ENCODE measurements at regions not wholly inside any gene's neighbourhood (a gene's known extent, or its start where the extent isn't known, plus 50 kb on each side); places are given as distances from the start of the nearest gene placed in this dataset.

- DNase-seq (ENCODE audit: low spot score) = no peak
- peaks cover 15% of the 10 kb centered on the region for H3K27me3 Mint-ChIP-seq (ENCODE audit: low read depth)
- H3K27ac Mint-ChIP-seq (ENCODE audit: unreplicated experiment) = no peak overlapping the region
These were observed 210.4 kb upstream of the B3GAT1 start for GRCh38 chr11:134622458-134622857.

GRCh38 chr11:134617360-134617759 is 205.3 kb upstream of the B3GAT1 start:
- H3K27ac Mint-ChIP-seq (ENCODE audit: unreplicated experiment) = no peak overlapping the region
- H3K27me3 Mint-ChIP-seq (ENCODE audit: low read depth) = peaks cover 8% of the 10 kb centered on the region
- TF ChIP-seq CTCF (IDR thresholded peaks at IDR 0.05) = no peak
- H3K4me1 Mint-ChIP-seq (ENCODE audit: low read depth) = no peaks in the 10 kb centered on the region
- H3K9me3 Mint-ChIP-seq (ENCODE audit: low read depth) = peaks cover 7% of the 10 kb centered on the region
- H3K36me3 Mint-ChIP-seq (ENCODE audit: low read depth) = no peaks in the 10 kb centered on the region
- no peak for DNase-seq (ENCODE audit: low spot score)
- H3K4me3 Mint-ChIP-seq (ENCODE audit: unreplicated experiment) = no peak overlapping the region

More at GRCh38 chr11:134622458-134622857, 210.4 kb upstream of the B3GAT1 start:
- Mint-ChIP-seq H3K36me3 (ENCODE audit: low read depth) (no peaks in the 10 kb centered on the region), H3K4me1 (ENCODE audit: low read depth) (no peaks in the 10 kb centered on the region), H3K4me3 (ENCODE audit: unreplicated experiment) (no peak overlapping the region), H3K9me3 (ENCODE audit: low read depth) (peaks cover 3% of the 10 kb centered on the region)
- no peak for TF ChIP-seq CTCF (IDR thresholded peaks at IDR 0.05)

GRCh38 chr11:134616038-134616437 is 204.0 kb upstream of the B3GAT1 start:
- Mint-ChIP-seq H3K9me3 (ENCODE audit: low read depth) (peaks cover 10% of the 10 kb centered on the region), H3K4me3 (ENCODE audit: unreplicated experiment) (no peak overlapping the region), H3K27ac (ENCODE audit: unreplicated experiment) (no peak overlapping the region), H3K4me1 (ENCODE audit: low read depth) (no peaks in the 10 kb centered on the region), H3K27me3 (ENCODE audit: low read depth) (peaks cover 8% of the 10 kb centered on the region), H3K36me3 (ENCODE audit: low read depth) (no peaks in the 10 kb centered on the region)
- TF ChIP-seq CTCF (IDR thresholded peaks at IDR 0.05) = no peak
- no peak for DNase-seq (ENCODE audit: low spot score)

- no peaks in the 10 kb centered on the region for H3K4me1 Mint-ChIP-seq (ENCODE audit: low read depth)
- no peak for TF ChIP-seq CTCF (IDR thresholded peaks at IDR 0.05)
- no peak overlapping the region for H3K27ac Mint-ChIP-seq (ENCODE audit: unreplicated experiment)
- peaks cover 6% of the 10 kb centered on the region for H3K27me3 Mint-ChIP-seq (ENCODE audit: low read depth)
- peaks cover 10% of the 10 kb centered on the region for H3K9me3 Mint-ChIP-seq (ENCODE audit: low read depth)
- no peaks in the 10 kb centered on the region for H3K36me3 Mint-ChIP-seq (ENCODE audit: low read depth)
- no peak for DNase-seq (ENCODE audit: low spot score)
- no peak overlapping the region for H3K4me3 Mint-ChIP-seq (ENCODE audit: unreplicated experiment)
These were observed 203.1 kb upstream of the B3GAT1 start for GRCh38 chr11:134615041-134615615.

- Mint-ChIP-seq H3K27me3 (ENCODE audit: low read depth) (peaks cover 8% of the 10 kb centered on the region), H3K9me3 (ENCODE audit: low read depth) (peaks cover 10% of the 10 kb centered on the region), H3K36me3 (ENCODE audit: low read depth) (no peaks in the 10 kb centered on the region), H3K27ac (ENCODE audit: unreplicated experiment) (no peak overlapping the region), H3K4me1 (ENCODE audit: low read depth) (no peaks in the 10 kb centered on the region), H3K4me3 (ENCODE audit: unreplicated experiment) (no peak overlapping the region)
- TF ChIP-seq CTCF (IDR thresholded peaks at IDR 0.05) = no peak
- no peak for DNase-seq (ENCODE audit: low spot score)
These were observed 202.1 kb upstream of the B3GAT1 start for GRCh38 chr11:134614141-134614540.

Data from chondrocyte (in vitro differentiated cells).